ENCODE measurements at regions not wholly inside any gene's neighbourhood (a gene's known extent, or its start where the extent isn't known, plus 50 kb on each side); places are given as distances from the start of the nearest gene placed in this dataset.

DNA sequence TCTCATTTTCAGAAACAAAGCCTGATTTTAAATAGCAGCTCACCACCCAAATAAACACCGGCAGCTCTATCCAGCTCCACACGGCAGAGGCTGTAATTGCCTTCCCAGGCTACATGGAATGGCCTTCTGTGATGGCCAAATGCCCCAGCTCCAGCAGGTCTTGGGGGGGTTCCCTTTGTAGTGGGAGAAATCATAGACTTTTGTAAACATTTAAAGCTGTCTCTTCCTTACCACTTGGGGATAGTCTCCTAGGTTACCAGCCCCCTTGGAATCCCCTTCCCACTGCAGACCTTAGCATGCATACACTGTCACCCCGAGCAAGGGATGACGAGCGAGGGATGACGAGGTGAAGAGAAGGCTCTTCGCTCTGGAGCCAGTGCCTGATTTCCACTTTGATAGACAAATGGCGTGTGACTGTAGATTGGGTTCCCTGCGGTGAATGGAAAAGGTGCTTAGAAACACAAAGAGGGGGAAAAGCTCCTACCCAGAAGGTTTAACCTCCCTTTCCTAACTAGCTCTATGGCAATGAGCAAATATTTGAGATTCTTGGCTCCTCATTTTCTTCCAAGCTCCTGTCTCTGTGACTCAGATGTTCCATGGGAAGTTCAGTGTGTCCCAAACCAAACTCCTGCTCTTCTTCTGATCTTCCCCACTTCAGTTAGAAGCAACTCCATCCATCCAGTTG lies 108.0 kb upstream of the CADM1 start:
- Histone ChIP-seq H3K4me2 (ENCODE audit: low read length) (peak overlapping the region; percentile 12), H3K9me3 (ENCODE audit: low read length) (no peaks in the 10 kb centered on the region), H3K9ac (ENCODE audit: low read length) (no peak overlapping the region), H3K4me3 (ENCODE audit: low read length) (peak overlapping the region; percentile 27), H3F3A (ENCODE audit: insufficient read depth, low read length, poor library complexity, severe bottlenecking) (no peaks in the 10 kb centered on the region), H3K9me2 (ENCODE audit: insufficient read depth, low read length) (no peaks in the 10 kb centered on the region), H3K79me2 (replicated peaks; ENCODE audit: insufficient read depth, low read length) (no peaks in the 10 kb centered on the region), H4K20me1 (ENCODE audit: insufficient read depth) (no peaks in the 10 kb centered on the region), H3K27ac (ENCODE audit: low read length) (peak overlapping the region; percentile 15), H3K36me3 (ENCODE audit: insufficient read depth, low read length) (no peaks in the 10 kb centered on the region), H2AFZ (ENCODE audit: low read depth, low read length) (peak overlapping the region; percentile 53), H3K27me3 (ENCODE audit: insufficient read depth, low read depth, low read length) (no peaks in the 10 kb centered on the region)
- TF ChIP-seq EP300 (conservative IDR thresholded peaks at IDR 0.05; ENCODE audit: poor library complexity, severe bottlenecking) (peak; percentile 24), POLR2AphosphoS5 (IDR thresholded peaks at IDR 0.05) (peak; percentile 28)
- TF ChIP-seq, protein P1, sequence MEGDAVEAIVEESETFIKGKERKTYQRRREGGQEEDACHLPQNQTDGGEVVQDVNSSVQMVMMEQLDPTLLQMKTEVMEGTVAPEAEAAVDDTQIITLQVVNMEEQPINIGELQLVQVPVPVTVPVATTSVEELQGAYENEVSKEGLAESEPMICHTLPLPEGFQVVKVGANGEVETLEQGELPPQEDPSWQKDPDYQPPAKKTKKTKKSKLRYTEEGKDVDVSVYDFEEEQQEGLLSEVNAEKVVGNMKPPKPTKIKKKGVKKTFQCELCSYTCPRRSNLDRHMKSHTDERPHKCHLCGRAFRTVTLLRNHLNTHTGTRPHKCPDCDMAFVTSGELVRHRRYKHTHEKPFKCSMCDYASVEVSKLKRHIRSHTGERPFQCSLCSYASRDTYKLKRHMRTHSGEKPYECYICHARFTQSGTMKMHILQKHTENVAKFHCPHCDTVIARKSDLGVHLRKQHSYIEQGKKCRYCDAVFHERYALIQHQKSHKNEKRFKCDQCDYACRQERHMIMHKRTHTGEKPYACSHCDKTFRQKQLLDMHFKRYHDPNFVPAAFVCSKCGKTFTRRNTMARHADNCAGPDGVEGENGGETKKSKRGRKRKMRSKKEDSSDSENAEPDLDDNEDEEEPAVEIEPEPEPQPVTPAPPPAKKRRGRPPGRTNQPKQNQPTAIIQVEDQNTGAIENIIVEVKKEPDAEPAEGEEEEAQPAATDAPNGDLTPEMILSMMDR (IDR thresholded peaks at IDR 0.05; ENCODE audit: poor library complexity, severe bottlenecking): no peak

DNA sequence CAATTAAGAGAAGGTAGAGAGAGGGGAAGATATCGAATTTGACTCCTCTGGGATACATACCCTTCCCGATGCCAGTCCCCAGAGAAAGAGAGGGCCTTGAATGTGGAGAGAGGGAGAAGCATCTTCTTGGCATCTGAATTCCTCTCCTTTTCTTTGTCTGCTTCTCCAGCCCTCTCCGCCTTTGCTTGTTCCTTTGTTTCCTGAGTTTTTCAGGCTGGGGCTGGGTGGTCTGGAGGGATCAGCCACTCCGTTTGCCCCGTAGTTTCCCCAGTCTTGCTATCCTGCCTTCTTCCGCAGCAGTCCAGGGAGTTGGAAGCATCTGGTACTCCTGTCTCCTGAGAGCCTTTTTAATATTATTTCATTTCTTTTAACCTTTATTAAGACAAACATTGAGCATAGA lies 107.1 kb upstream of the CADM1 start:
- Histone ChIP-seq H3K27ac (ENCODE audit: low read length) (peak overlapping the region; percentile 15), H3K36me3 (ENCODE audit: insufficient read depth, low read length) (no peaks in the 10 kb centered on the region), H3K9me2 (ENCODE audit: insufficient read depth, low read length) (no peaks in the 10 kb centered on the region), H3K79me2 (replicated peaks; ENCODE audit: insufficient read depth, low read length) (no peaks in the 10 kb centered on the region), H3K4me3 (ENCODE audit: low read length) (no peak overlapping the region), H3K9me3 (ENCODE audit: low read length) (no peaks in the 10 kb centered on the region), H3K9ac (ENCODE audit: low read length) (no peak overlapping the region), H3K27me3 (ENCODE audit: insufficient read depth, low read depth, low read length) (no peaks in the 10 kb centered on the region), H3F3A (ENCODE audit: insufficient read depth, low read length, poor library complexity, severe bottlenecking) (no peaks in the 10 kb centered on the region), H4K20me1 (ENCODE audit: insufficient read depth) (no peaks in the 10 kb centered on the region), H3K4me2 (ENCODE audit: low read length) (no peak overlapping the region), H2AFZ (ENCODE audit: low read depth, low read length) (peak overlapping the region; percentile 51)
- TF ChIP-seq TAF1 (IDR thresholded peaks at IDR 0.05; ENCODE audit: low read depth): no peak
- TF ChIP-seq, protein P2, sequence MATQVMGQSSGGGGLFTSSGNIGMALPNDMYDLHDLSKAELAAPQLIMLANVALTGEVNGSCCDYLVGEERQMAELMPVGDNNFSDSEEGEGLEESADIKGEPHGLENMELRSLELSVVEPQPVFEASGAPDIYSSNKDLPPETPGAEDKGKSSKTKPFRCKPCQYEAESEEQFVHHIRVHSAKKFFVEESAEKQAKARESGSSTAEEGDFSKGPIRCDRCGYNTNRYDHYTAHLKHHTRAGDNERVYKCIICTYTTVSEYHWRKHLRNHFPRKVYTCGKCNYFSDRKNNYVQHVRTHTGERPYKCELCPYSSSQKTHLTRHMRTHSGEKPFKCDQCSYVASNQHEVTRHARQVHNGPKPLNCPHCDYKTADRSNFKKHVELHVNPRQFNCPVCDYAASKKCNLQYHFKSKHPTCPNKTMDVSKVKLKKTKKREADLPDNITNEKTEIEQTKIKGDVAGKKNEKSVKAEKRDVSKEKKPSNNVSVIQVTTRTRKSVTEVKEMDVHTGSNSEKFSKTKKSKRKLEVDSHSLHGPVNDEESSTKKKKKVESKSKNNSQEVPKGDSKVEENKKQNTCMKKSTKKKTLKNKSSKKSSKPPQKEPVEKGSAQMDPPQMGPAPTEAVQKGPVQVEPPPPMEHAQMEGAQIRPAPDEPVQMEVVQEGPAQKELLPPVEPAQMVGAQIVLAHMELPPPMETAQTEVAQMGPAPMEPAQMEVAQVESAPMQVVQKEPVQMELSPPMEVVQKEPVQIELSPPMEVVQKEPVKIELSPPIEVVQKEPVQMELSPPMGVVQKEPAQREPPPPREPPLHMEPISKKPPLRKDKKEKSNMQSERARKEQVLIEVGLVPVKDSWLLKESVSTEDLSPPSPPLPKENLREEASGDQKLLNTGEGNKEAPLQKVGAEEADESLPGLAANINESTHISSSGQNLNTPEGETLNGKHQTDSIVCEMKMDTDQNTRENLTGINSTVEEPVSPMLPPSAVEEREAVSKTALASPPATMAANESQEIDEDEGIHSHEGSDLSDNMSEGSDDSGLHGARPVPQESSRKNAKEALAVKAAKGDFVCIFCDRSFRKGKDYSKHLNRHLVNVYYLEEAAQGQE (IDR thresholded peaks at IDR 0.05; ENCODE audit: borderline replicate concordance): no peak
- no peak for TF ChIP-seq MXI1 (conservative IDR thresholded peaks at IDR 0.05; ENCODE audit: poor library complexity, severe bottlenecking)
- no peak for TF ChIP-seq EZH2 (IDR thresholded peaks at IDR 0.05; ENCODE audit: borderline replicate concordance, insufficient read depth, low read length, poor library complexity, severe bottlenecking)
- TF ChIP-seq SMC3 (conservative IDR thresholded peaks at IDR 0.05; ENCODE audit: poor library complexity): no peak
- TF ChIP-seq POLR2AphosphoS5 (IDR thresholded peaks at IDR 0.05): no peak
- no peak for TF ChIP-seq RAD21 (conservative IDR thresholded peaks at IDR 0.05)
- TF ChIP-seq, protein P1 (IDR thresholded peaks at IDR 0.05; ENCODE audit: poor library complexity, severe bottlenecking): no peak
- TF ChIP-seq EP300 (conservative IDR thresholded peaks at IDR 0.05; ENCODE audit: poor library complexity, severe bottlenecking): no peak

Data from neural cell (in vitro differentiated cells).